HG03378 (cell line): ENCODE measurements at regions not wholly inside any gene's neighbourhood (a gene's known extent, or its start where the extent isn't known, plus 50 kb on each side); places are given as distances from the start of the nearest gene placed in this dataset.

Source experiments
- ATAC-seq: cut with Tn5 transposase; IDR thresholded peaks from one replicate; pipeline ENCODE4 v1.9.1; 2021; ENCODE audit warnings: mild to moderate bottlenecking, moderate library complexity; ENCODE audit not compliant: unreplicated experiment

DNA sequence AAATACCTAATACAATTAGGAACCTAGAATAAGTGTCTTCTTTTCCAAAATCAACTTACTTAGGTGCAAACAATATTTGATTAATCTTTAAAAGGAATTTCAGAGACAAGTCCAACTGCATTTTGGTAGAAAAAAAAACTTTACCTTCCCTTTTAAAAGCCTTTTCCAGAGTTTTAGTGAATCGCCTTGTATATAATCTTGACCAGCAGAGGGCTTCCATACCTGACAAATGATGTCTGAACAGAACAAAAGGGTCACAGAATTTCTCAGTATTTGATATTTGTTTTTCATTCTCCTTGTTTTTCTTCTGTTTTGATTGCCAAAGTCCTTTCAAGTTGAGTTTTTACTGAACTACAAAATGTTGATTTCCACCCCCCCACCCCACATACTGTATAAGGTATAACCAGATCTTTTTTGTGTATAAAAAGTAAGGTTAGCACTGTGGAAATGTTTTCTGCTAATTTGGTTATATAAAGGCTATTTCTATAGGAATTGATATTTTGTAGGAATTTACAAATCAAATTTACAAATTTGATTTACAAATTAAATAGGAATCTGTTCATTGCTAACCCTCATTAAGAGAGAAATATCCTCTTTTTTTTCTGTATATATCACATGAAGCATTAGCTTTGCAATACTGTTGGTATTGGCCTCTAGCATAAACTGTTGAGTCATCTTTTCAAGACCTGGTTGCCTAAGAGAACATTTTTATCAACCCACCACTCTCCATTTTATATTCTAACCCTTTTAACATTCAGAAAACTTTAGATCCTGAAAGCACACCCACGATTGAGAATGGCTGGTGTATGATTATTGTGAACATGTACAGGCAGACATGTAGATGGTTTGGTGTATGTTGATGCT, 464.1 kb upstream of the RARB start:
- ATAC-seq, result no peak

DNA sequence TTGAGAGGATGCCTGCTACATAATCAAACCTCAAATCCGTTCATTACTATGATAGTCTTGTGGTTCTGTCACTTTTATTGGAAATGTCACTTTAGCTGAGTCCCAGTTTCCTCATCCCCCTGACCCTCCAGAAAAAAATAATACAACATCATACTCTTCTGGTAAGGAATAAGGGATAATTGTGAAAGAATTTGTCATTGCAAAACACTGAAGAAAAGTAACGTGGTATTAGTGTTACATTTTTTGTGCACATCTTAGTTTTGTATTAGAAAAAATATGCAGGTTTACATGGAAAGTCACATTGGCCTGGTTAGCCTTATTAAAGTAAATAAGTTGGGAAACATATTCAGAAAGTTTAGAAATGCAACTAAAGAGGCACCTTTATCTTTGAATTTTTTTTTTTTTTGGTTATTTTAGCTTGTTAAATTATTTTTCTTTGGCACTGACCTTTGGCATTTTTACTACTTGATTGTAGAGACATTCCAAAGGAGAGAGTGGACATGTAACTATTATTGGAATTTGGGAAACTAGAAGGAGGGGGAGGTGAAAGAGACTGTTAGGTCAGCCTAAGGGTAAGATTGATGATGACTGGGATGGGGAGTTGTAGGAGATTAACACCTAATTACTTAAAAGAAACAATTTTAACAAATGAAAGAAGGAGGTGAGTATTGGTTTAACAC, 462.2 kb upstream of the RARB start:
- no peak for ATAC-seq

DNA sequence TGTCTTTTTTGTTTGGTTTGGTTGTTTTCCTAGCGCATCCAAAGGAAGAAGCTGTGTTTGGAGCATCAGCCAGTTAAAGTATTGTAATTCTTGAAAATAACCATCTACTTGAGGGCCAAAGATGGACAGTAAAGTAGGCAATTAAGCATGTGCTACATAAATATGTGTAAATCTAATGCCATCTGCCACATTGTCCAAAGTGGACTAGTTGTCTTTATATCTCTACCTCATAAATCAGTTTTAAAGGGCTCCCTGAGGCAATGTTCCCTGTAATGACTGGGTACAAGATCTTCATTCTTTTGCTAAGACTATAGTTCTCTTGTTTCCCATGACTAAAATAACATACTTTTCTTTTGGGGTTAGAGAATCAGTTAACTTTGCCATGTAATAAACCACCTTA, 460.0 kb upstream of the RARB start:
- no peak for ATAC-seq

DNA sequence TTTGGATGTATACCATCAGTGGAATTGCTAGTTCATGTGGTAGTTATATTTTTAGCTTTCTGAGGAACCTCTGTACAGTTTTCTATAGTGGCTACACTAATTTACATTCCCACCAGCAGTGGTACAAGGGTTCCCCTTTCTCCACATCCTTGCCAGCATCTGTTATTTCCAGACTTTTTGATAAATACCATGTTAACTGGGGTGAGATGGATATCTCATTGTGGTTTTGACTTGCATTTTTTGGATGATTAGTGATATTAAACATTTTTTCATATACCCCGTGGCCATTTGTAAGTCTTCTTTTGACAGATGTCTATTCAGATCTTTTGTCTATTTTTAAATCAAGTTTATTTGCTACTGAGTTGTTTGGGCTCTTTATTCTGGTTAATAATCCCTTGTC, 455.6 kb upstream of the RARB start:
- no peak for ATAC-seq

GRCh38 chr3:24981309-24981708, 446.8 kb upstream of the RARB start:
- no peak for ATAC-seq

GRCh38 chr3:24981924-24982323, 446.1 kb upstream of the RARB start:
- no peak for ATAC-seq

- ATAC-seq, result no peak
Observed at GRCh38 chr3:24985668-24986067, 442.4 kb upstream of the RARB start.

GRCh38 chr3:24986612-24987011, 441.5 kb upstream of the RARB start:
- no peak for ATAC-seq

GRCh38 chr3:24999357-24999756, 428.7 kb upstream of the RARB start:
- no peak for ATAC-seq

DNA sequence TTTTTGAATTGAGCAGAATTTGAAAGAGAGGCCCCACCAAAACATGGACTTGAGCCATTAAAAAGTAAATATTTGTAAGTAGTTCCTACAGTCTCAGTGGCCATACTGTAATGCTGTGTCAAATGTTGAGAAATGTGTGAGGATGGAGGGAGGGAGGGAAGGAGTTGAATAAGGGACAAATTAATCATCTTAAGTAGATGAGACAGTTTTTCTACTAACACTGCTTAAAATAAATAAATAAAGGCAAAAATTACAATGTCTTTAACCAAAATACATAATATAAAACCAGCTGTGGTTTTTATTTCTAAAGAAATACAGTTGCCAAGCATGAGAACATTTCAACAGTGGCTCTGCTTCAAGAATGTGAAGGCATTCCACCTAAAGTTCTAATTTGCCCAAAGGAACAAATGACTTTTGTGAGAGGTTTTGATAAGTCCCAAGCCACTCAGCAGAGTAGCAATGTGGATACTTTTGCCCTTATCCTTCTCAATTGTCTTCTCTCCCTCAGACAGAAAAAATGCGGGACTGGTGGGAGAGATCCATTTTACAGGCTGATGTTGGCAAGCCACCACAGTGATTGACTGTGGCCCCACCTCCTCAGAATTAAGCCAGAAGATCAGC, 427.0 kb upstream of the RARB start:
- ATAC-seq, result no peak

DNA sequence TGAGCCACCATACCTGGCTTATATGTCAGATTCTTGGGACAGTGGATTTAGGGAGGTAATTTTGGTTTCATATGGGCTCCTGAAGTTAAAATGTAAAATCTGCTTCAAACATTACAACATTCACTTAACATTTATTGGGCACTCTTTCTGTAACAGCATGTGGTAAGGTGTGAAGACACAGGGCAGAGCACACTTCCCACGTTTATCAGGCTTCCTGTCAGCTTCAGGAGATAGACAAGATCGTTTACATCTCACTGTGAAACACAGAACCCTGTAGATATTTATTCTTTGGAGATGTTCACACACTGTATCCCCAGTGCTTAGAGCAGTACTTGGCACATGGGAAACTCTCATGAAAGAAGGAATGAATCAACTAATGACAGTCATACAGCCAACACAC, 426.0 kb upstream of the RARB start:
- no peak for ATAC-seq

GRCh38 chr3:25007974-25008658, 419.9 kb upstream of the RARB start:
- ATAC-seq, result peak; percentile 100

- no peak for ATAC-seq
Observed at GRCh38 chr3:25009665-25010064, 418.4 kb upstream of the RARB start.

DNA sequence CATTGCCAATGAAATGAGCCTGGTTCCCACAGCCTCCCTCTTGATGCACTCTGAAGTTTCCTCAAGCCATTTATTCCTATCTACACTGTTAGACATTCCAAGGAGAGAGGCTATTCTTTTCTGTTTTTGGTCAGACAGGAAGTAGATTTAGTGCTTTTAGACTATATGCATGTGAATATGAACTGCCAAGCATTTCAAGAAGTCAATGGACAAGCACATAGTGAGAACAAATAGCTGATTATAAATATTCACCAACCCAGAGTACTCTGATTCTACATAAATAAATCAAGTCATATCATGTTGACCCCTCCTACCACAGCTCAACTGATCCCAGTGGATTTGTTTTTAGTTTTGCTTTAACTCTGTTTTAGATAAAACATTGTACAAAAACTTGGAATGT, 412.5 kb upstream of the RARB start:
- no peak for ATAC-seq

DNA sequence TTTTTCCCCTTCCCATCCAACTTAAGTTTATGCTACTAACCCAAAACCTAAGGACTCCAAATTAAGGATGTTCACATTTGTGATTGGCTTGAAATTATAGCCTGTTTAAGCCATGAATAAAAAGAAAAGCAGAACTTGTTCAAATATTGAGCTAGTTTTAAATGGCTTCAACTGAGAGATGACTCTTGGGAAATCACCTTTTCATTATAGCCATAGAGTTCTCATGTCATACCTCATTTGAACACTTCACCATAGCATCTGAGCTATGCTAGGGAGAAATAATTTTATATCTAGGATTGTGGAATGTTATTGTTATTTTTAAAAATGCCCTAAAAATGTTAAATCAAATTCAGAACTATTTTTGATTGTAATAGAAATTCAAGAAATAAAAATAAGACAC, 409.2 kb upstream of the RARB start:
- no peak for ATAC-seq

GRCh38 chr3:25019506-25019905, 408.6 kb upstream of the RARB start:
- ATAC-seq, result no peak

- ATAC-seq, result no peak
Observed at GRCh38 chr3:25021816-25022215, 406.2 kb upstream of the RARB start.

DNA sequence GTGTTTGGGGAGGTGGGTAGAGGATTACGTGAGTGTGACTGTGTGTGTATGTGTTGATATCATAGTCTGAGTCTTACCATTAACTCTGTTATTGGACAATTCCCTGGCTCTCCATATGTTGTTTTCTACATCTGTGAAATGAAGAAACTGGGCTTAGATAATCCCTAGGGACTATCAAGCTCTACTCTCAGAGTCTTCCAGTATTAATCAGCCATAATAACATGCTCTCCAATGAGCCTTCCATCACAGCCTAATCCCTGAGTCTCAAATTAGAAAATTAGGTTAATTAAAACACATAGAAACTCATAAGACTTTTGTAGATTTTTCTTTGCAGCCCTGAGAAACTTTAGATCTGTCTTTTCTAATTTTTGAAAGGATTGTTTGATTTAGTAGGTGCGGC, 404.2 kb upstream of the RARB start:
- no peak for ATAC-seq

DNA sequence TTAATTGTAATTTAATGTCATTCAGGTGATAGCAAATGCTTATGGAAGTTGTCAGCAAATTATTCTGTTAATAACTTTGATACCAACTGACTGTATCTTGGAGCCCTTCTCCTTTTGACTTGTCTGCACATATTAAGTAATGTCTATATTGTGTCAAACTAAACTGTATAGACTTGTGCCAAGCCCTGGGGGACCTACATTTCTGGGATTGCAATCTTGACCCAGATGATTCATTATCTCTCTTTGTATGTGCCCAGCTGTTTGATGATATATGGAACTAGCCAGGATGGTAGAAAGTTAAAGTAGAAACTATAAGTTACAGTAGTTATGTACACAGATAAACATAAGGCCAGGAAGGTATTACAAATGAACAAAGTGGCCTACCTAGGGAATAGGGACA, 402.8 kb upstream of the RARB start:
- no peak for ATAC-seq

- no peak for ATAC-seq
Observed at GRCh38 chr3:25027650-25028049, 400.4 kb upstream of the RARB start.

- ATAC-seq, result no peak
Observed at GRCh38 chr3:25029820-25030219, 398.2 kb upstream of the RARB start.
